ENCODE measurements at regions not wholly inside any gene's neighbourhood (a gene's known extent, or its start where the extent isn't known, plus 50 kb on each side); places are given as distances from the start of the nearest gene placed in this dataset.

- TF ChIP-seq CTCF (IDR thresholded peaks at IDR 0.05) (no peak), POLR2A (IDR thresholded peaks at IDR 0.05) (no peak)
These were observed 498.3 kb upstream of the STEAP1 start for GRCh38 chr7:89655946-89656345.

Measured in heart left ventricle (tissue), 13 donors.